ENCODE measurements at regions not wholly inside any gene's neighbourhood (a gene's known extent, or its start where the extent isn't known, plus 50 kb on each side); places are given as distances from the start of the nearest gene placed in this dataset.

DNA sequence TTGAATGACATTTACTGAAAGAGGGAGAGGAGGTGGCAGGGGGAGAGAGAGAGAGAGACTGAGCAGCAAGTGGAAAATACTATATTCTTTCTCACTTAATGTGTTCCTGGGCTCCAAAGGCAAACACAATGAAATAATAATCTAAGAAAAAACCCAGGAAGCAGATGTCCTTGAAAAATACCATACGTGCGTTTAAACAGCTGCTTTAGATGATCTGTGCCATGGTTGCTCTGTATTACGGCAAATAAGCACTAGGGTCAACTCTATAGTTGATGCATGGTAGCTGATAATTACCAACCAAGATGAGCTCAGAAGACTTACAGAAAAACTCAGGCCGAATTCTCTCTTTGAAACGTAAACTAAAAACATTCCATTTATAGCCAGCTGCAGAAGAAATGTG, 410.3 kb upstream of the TBL1XR1 start:
- no peak for TF ChIP-seq TAF1 (IDR thresholded peaks at IDR 0.05; ENCODE audit: borderline replicate concordance, insufficient read depth, low read length)
- TF ChIP-seq POLR2AphosphoS5 (IDR thresholded peaks at IDR 0.05; ENCODE audit: low read depth, low read length): no peak
- TF ChIP-seq, protein P1, sequence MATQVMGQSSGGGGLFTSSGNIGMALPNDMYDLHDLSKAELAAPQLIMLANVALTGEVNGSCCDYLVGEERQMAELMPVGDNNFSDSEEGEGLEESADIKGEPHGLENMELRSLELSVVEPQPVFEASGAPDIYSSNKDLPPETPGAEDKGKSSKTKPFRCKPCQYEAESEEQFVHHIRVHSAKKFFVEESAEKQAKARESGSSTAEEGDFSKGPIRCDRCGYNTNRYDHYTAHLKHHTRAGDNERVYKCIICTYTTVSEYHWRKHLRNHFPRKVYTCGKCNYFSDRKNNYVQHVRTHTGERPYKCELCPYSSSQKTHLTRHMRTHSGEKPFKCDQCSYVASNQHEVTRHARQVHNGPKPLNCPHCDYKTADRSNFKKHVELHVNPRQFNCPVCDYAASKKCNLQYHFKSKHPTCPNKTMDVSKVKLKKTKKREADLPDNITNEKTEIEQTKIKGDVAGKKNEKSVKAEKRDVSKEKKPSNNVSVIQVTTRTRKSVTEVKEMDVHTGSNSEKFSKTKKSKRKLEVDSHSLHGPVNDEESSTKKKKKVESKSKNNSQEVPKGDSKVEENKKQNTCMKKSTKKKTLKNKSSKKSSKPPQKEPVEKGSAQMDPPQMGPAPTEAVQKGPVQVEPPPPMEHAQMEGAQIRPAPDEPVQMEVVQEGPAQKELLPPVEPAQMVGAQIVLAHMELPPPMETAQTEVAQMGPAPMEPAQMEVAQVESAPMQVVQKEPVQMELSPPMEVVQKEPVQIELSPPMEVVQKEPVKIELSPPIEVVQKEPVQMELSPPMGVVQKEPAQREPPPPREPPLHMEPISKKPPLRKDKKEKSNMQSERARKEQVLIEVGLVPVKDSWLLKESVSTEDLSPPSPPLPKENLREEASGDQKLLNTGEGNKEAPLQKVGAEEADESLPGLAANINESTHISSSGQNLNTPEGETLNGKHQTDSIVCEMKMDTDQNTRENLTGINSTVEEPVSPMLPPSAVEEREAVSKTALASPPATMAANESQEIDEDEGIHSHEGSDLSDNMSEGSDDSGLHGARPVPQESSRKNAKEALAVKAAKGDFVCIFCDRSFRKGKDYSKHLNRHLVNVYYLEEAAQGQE (IDR thresholded peaks at IDR 0.05; ENCODE audit: insufficient read depth in 1 of 2, low read depth in 2 of 2, low read length in 2 of 2): no peak
- TF ChIP-seq SIN3A (IDR thresholded peaks at IDR 0.05; ENCODE audit: borderline replicate concordance, insufficient read depth, low read length): no peak
- TF ChIP-seq FOXP2 (optimal IDR thresholded peaks at IDR 0.05; ENCODE audit: borderline replicate concordance, extremely low read depth, extremely low read length, insufficient read depth): no peak

GRCh38 chr3:177608443-177608842, 411.2 kb upstream of the TBL1XR1 start:
- TF ChIP-seq, protein P1 (IDR thresholded peaks at IDR 0.05; ENCODE audit: insufficient read depth in 1 of 2, low read depth in 2 of 2, low read length in 2 of 2): no peak
- no peak for TF ChIP-seq SIN3A (IDR thresholded peaks at IDR 0.05; ENCODE audit: borderline replicate concordance, insufficient read depth, low read length)
- no peak for TF ChIP-seq TAF1 (IDR thresholded peaks at IDR 0.05; ENCODE audit: borderline replicate concordance, insufficient read depth, low read length)
- no peak for TF ChIP-seq POLR2AphosphoS5 (IDR thresholded peaks at IDR 0.05; ENCODE audit: low read depth, low read length)
- TF ChIP-seq FOXP2 (optimal IDR thresholded peaks at IDR 0.05; ENCODE audit: borderline replicate concordance, extremely low read depth, extremely low read length, insufficient read depth): no peak

GRCh38 chr3:177609613-177610012, 412.3 kb upstream of the TBL1XR1 start:
- TF ChIP-seq TAF1 (IDR thresholded peaks at IDR 0.05; ENCODE audit: borderline replicate concordance, insufficient read depth, low read length): no peak
- TF ChIP-seq FOXP2 (optimal IDR thresholded peaks at IDR 0.05; ENCODE audit: borderline replicate concordance, extremely low read depth, extremely low read length, insufficient read depth): no peak
- TF ChIP-seq, protein P1 (IDR thresholded peaks at IDR 0.05; ENCODE audit: insufficient read depth in 1 of 2, low read depth in 2 of 2, low read length in 2 of 2): no peak
- no peak for TF ChIP-seq SIN3A (IDR thresholded peaks at IDR 0.05; ENCODE audit: borderline replicate concordance, insufficient read depth, low read length)
- no peak for TF ChIP-seq POLR2AphosphoS5 (IDR thresholded peaks at IDR 0.05; ENCODE audit: low read depth, low read length)

DNA sequence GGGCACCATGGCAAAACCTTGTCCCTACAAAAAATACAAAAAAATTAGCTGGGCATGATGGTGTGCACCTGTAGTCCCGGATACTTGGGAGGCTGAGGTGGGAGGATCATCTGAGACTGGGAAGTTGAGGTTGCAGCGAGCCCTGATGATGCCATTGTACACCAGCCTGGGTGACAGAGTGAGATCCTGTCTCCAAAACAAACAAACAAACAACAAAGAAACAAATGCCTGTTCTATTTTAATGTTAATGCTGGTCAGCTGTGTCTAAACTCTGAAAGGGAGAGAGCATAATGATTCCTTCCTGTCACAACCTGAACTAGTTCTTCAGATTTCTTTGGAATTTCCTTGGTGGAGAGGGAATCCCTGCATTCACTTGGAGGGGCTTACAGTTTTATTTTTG, 413.0 kb upstream of the TBL1XR1 start:
- TF ChIP-seq FOXP2 (optimal IDR thresholded peaks at IDR 0.05; ENCODE audit: borderline replicate concordance, extremely low read depth, extremely low read length, insufficient read depth) (no peak), TAF1 (IDR thresholded peaks at IDR 0.05; ENCODE audit: borderline replicate concordance, insufficient read depth, low read length) (no peak), POLR2AphosphoS5 (IDR thresholded peaks at IDR 0.05; ENCODE audit: low read depth, low read length) (no peak), SIN3A (IDR thresholded peaks at IDR 0.05; ENCODE audit: borderline replicate concordance, insufficient read depth, low read length) (no peak)
- TF ChIP-seq, protein P1 (IDR thresholded peaks at IDR 0.05; ENCODE audit: insufficient read depth in 1 of 2, low read depth in 2 of 2, low read length in 2 of 2): no peak
